Retinal pigment epithelial cell (primary cell): ENCODE measurements at regions not wholly inside any gene's neighbourhood (a gene's known extent, or its start where the extent isn't known, plus 50 kb on each side); places are given as distances from the start of the nearest gene placed in this dataset.
"Not testable (repeated sequence)": the region's sequence is repeated elsewhere in the genome, so short reads cannot be mapped to it uniquely, and the experiment has no call there.

Experiments
- DNase-seq: peaks from one replicate; pipeline ENCODE4 v3.0.0-alpha.2; 2010; ENCODE audit warnings: low read depth
- H3K4me3 ChIP-seq: 2 replicates; pipeline ENCODE4 v1.5.1; 2011; ENCODE audit warnings: mild to moderate bottlenecking, low read length, control low read depth, moderate library complexity
- TF ChIP-seq, protein P1 (sequence below): conservative IDR thresholded peaks from 2 replicates; pipeline ENCODE4 v1.5.1; 2011; ENCODE audit warnings: low read depth, low read length, control low read depth, inconsistent platforms

- TF ChIP-seq, protein P1, sequence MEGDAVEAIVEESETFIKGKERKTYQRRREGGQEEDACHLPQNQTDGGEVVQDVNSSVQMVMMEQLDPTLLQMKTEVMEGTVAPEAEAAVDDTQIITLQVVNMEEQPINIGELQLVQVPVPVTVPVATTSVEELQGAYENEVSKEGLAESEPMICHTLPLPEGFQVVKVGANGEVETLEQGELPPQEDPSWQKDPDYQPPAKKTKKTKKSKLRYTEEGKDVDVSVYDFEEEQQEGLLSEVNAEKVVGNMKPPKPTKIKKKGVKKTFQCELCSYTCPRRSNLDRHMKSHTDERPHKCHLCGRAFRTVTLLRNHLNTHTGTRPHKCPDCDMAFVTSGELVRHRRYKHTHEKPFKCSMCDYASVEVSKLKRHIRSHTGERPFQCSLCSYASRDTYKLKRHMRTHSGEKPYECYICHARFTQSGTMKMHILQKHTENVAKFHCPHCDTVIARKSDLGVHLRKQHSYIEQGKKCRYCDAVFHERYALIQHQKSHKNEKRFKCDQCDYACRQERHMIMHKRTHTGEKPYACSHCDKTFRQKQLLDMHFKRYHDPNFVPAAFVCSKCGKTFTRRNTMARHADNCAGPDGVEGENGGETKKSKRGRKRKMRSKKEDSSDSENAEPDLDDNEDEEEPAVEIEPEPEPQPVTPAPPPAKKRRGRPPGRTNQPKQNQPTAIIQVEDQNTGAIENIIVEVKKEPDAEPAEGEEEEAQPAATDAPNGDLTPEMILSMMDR: no peak
- no peak for DNase-seq
- no peak overlapping the region for H3K4me3 ChIP-seq
Measured at GRCh38 chr18:14976736-14977430, 228.9 kb downstream of the ANKRD30B start.

GRCh38 chr18:14978191-14978590 is 230.2 kb downstream of the ANKRD30B start:
- no peak for DNase-seq
- no peak overlapping the region for H3K4me3 ChIP-seq
- TF ChIP-seq, protein P1: no peak

GRCh38 chr18:14978962-14979535 is 231.1 kb downstream of the ANKRD30B start:
- DNase-seq: no peak
- TF ChIP-seq, protein P1: peak; percentile 24
- H3K4me3 ChIP-seq: no peak overlapping the region

- no peak for DNase-seq
- no peak overlapping the region for H3K4me3 ChIP-seq
- TF ChIP-seq, protein P1: no peak
Measured at GRCh38 chr18:14979875-14980274, 231.9 kb downstream of the ANKRD30B start.

DNA sequence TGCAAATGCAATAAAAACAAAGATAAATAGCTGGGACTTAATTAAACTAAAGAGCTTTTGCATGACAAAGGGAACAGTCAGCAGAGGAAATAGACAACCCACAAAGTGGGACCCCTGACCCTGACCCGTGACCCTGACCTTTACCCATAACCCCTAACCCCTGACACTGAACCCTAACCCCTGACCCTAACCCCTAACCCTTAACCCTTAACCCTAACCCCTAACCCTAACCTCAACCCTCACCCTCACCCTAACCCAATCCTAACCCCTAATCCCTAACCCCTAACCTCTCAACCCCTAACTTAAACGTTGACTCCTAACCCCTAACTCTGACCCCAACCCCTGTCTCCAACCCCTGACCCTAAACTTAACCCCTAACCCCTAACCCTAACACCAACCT is 236.6 kb downstream of the ANKRD30B start:
- not testable (repeated sequence) for DNase-seq, H3K4me3 ChIP-seq

- DNase-seq, H3K4me3 ChIP-seq: not testable (repeated sequence)
Measured at GRCh38 chr18:14985291-14986013, 237.5 kb downstream of the ANKRD30B start.

GRCh38 chr18:14987377-14987776 is 239.4 kb downstream of the ANKRD30B start:
- not testable (repeated sequence) for H3K4me3 ChIP-seq, DNase-seq

DNA sequence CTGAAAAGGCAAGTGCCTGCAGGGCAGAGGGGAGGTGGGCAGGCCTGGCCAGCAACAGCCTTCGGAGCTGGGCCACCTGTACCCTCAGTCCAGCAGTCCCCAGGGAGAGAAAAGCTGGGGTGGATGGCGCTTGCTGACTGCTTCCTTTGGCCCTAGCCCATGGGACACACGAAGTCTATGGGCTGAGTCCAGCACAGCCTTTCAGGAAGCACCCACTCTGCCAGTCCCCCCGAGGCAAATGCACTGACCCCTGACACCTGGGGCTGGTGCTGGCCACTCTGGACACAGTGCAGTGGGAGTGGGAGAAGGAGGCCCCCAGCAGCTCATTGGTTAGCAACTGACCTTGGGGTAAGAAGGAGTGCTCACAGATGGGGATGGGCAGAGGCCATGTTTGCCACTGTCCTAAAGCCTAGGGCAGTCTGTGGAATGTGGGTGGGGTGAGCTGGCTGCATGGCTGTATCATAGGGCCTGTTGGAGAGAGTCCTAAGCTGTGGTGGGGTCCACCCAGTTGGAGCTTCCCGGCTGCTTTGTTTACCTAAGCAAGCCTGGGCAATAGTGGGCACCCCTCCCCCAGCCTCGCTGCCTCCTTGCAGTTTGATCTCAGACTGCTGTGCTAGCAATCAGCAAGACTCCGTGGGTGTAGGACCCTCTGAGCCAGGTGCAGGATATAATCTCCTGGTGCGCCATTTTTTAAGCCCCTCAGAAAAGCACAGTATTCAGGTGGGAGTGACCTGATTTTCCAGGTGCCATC is 240.2 kb downstream of the ANKRD30B start:
- H3K4me3 ChIP-seq: not testable (repeated sequence)

DNA sequence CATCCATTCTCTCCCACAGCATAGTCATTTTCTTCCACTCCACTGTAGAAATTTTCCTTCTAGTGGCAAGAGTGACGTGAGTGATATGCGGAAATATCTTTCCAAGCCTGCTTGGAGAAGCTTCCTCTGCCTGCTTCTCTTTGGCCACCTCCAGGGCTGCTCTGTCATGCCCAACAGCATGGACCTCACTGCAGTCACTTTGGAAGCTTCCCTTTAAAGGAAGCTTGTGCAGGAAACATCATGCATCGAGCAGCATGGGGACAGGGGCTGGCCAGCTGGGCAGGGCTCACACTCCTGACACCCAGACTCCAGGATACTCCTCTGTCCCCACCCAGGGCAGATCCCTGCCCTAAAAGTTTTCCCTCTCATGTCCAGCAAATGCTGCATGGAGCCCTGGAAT is 241.6 kb downstream of the ANKRD30B start:
- not testable (repeated sequence) for DNase-seq, H3K4me3 ChIP-seq

More for the DNA sequence above, 240.2 kb downstream of the ANKRD30B start:
- not testable (repeated sequence) for DNase-seq

- H3K4me3 ChIP-seq, DNase-seq: not testable (repeated sequence)
Measured at GRCh38 chr18:14991934-14992445, 244.0 kb downstream of the ANKRD30B start.

GRCh38 chr18:14992758-14993157 is 244.8 kb downstream of the ANKRD30B start:
- not testable (repeated sequence) for DNase-seq, H3K4me3 ChIP-seq

DNA sequence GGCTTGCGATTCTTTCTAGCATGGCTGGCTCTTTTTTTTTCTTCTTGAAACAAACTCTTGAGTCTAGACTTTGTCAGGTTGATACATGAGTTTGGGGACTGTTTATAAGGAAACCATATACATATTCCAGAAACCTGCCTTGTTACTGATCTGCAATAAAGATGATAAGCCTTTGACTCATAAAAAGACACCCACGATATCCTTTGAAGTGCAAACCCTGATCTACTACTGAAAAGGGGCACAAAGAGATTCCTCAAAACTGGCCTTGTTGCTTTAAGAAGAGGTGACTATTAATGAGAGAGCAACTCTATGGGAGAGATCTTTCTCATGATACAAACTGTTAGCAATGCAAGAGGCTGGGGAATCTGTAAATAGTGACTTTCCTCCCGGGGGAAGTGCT is 247.1 kb downstream of the ANKRD30B start:
- not testable (repeated sequence) for DNase-seq, H3K4me3 ChIP-seq
